ENCODE measurements at regions not wholly inside any gene's neighbourhood (a gene's known extent, or its start where the extent isn't known, plus 50 kb on each side); places are given as distances from the start of the nearest gene placed in this dataset.

DNA sequence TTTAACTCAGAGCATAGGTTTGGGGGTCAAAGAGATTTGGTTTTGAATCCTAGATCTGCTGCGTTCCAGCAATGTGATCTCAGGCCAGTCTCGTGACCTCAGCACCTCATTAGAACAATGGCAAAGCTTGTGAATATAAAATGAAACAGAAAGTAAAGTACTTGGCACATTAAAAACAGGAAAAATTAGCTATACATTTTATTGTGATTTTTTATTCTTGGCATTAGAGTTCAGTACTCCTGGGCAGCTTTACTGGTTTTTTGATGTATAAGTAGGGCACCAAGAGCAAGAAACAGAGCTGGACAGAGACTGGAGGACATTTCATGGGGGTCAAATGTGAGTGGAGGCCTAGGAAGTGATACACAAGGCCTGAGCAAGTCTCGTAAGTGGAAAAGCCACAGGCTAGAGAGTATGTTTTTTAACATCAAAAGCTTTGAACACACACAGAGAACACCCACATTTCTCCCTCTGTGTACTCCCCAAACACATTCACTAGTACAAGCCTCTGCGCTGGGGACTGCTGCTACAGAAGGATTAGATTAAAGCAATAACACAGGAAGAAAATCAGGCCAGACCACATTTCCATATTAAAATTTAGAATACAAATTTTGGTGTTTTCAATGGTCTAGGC is 157.2 kb upstream of the SLC25A13 start:
- TF ChIP-seq ZFX (IDR thresholded peaks at IDR 0.05) (no peak), POLR2A (IDR thresholded peaks at IDR 0.05; ENCODE audit: borderline replicate concordance, extremely low read depth, insufficient read depth, insufficient read length) (no peak), JUND (IDR thresholded peaks at IDR 0.05) (no peak)
- TF ChIP-seq, protein P1, sequence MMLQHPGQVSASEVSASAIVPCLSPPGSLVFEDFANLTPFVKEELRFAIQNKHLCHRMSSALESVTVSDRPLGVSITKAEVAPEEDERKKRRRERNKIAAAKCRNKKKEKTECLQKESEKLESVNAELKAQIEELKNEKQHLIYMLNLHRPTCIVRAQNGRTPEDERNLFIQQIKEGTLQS (IDR thresholded peaks at IDR 0.05), result no peak
- TF ChIP-seq, protein P2, sequence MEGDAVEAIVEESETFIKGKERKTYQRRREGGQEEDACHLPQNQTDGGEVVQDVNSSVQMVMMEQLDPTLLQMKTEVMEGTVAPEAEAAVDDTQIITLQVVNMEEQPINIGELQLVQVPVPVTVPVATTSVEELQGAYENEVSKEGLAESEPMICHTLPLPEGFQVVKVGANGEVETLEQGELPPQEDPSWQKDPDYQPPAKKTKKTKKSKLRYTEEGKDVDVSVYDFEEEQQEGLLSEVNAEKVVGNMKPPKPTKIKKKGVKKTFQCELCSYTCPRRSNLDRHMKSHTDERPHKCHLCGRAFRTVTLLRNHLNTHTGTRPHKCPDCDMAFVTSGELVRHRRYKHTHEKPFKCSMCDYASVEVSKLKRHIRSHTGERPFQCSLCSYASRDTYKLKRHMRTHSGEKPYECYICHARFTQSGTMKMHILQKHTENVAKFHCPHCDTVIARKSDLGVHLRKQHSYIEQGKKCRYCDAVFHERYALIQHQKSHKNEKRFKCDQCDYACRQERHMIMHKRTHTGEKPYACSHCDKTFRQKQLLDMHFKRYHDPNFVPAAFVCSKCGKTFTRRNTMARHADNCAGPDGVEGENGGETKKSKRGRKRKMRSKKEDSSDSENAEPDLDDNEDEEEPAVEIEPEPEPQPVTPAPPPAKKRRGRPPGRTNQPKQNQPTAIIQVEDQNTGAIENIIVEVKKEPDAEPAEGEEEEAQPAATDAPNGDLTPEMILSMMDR (IDR thresholded peaks at IDR 0.05 in 2 of 3, conservative IDR thresholded peaks at IDR 0.05 in 1 of 3; ENCODE audit: borderline replicate concordance in 1 of 3, insufficient read depth in 1 of 3, low read depth in 2 of 3, low read length in 2 of 3), result no peak

Measured in HCT116 (cell line).